ENCODE measurements at regions not wholly inside any gene's neighbourhood (a gene's known extent, or its start where the extent isn't known, plus 50 kb on each side); places are given as distances from the start of the nearest gene placed in this dataset.
"Not testable (repeated sequence)": the region's sequence is repeated elsewhere in the genome, so short reads cannot be mapped to it uniquely, and the experiment has no call there.

GRCh38 chr12:75868501-75868900 lies 163.1 kb downstream of the PHLDA1 start:
- Histone ChIP-seq H3K9ac (ENCODE audit: low read length) (no peak overlapping the region), H3K27me3 (ENCODE audit: control insufficient read depth, insufficient read depth, low read length) (no peaks in the 10 kb centered on the region), H3K4me1 (ENCODE audit: control insufficient read depth, insufficient read depth, low read length) (no peaks in the 10 kb centered on the region), H3K4me3 (ENCODE audit: low read length) (no peak overlapping the region), H3K27ac (ENCODE audit: low read depth, low read length) (no peak overlapping the region), H3K36me3 (ENCODE audit: control insufficient read depth, insufficient read depth, low read length) (no peaks in the 10 kb centered on the region)

DNA sequence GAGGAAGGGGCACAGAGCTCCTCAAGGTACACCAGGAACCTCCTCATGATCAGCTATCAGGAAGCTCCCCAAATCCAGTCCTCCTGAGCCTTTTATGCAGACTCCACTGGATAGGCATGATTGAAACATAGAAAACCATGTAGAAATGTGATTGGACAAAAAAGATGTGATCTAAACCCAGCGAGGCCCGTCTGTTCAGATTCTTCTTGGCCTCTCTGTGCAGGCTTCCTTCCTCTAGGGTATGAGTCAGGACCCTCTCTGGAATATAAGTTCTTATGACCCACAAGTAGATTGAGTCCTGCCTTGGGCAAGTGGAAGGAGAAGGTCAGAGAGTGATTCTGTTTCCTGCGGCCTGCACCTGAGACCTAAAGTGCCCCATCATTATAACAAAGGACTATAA lies 166.3 kb downstream of the PHLDA1 start:
- H3K36me3 ChIP-seq (ENCODE audit: control insufficient read depth, insufficient read depth, low read length): no peaks in the 10 kb centered on the region
- H3K4me1 ChIP-seq (ENCODE audit: control insufficient read depth, insufficient read depth, low read length): no peaks in the 10 kb centered on the region
- no peak overlapping the region for H3K27ac ChIP-seq (ENCODE audit: low read depth, low read length)
- no peaks in the 10 kb centered on the region for H3K27me3 ChIP-seq (ENCODE audit: control insufficient read depth, insufficient read depth, low read length)
- H3K4me3 ChIP-seq (ENCODE audit: low read length): no peak overlapping the region
- H3K9ac ChIP-seq (ENCODE audit: low read length): no peak overlapping the region

GRCh38 chr12:75864161-75864560 lies 167.4 kb downstream of the PHLDA1 start:
- no peaks in the 10 kb centered on the region for H3K36me3 ChIP-seq (ENCODE audit: control insufficient read depth, insufficient read depth, low read length)
- no peak overlapping the region for H3K4me3 ChIP-seq (ENCODE audit: low read length)
- H3K4me1 ChIP-seq (ENCODE audit: control insufficient read depth, insufficient read depth, low read length): no peaks in the 10 kb centered on the region
- no peak overlapping the region for H3K27ac ChIP-seq (ENCODE audit: low read depth, low read length)
- H3K27me3 ChIP-seq (ENCODE audit: control insufficient read depth, insufficient read depth, low read length): no peaks in the 10 kb centered on the region
- H3K9ac ChIP-seq (ENCODE audit: low read length): no peak overlapping the region

GRCh38 chr12:75863533-75863932 lies 168.0 kb downstream of the PHLDA1 start:
- H3K4me1 ChIP-seq (ENCODE audit: control insufficient read depth, insufficient read depth, low read length): no peaks in the 10 kb centered on the region
- H3K27me3 ChIP-seq (ENCODE audit: control insufficient read depth, insufficient read depth, low read length): no peaks in the 10 kb centered on the region
- H3K27ac ChIP-seq (ENCODE audit: low read depth, low read length): no peak overlapping the region
- H3K9ac ChIP-seq (ENCODE audit: low read length): no peak overlapping the region
- H3K36me3 ChIP-seq (ENCODE audit: control insufficient read depth, insufficient read depth, low read length): no peaks in the 10 kb centered on the region
- no peak overlapping the region for H3K4me3 ChIP-seq (ENCODE audit: low read length)

- H3K4me1 ChIP-seq (ENCODE audit: control insufficient read depth, insufficient read depth, low read length): no peaks in the 10 kb centered on the region
- H3K27ac ChIP-seq (ENCODE audit: low read depth, low read length): no peak overlapping the region
- H3K9ac ChIP-seq (ENCODE audit: low read length): no peak overlapping the region
- no peaks in the 10 kb centered on the region for H3K36me3 ChIP-seq (ENCODE audit: control insufficient read depth, insufficient read depth, low read length)
- H3K27me3 ChIP-seq (ENCODE audit: control insufficient read depth, insufficient read depth, low read length): no peaks in the 10 kb centered on the region
- no peak overlapping the region for H3K4me3 ChIP-seq (ENCODE audit: low read length)
These were observed 168.7 kb downstream of the PHLDA1 start for GRCh38 chr12:75862692-75863471.

DNA sequence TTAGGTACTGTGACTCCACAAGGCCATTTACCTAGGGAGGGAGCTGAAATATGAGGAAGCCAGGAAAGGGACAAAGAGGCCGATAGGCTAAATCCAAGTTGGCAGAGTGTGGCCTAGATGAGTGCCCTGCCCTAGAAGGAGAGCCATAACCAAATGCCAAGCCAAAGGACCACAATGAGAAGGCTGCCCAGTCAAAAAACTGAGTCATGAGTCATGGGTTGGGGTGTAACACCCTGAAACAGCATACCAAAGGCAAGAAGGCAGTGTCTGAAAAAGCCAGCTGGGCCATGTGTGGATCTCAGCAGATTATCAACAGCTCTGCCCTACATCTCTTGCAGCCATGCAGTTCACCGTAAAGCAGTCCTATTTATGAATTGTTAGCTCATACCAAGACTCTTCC lies 171.7 kb downstream of the PHLDA1 start:
- no peak overlapping the region for H3K4me3 ChIP-seq (ENCODE audit: low read length)
- no peaks in the 10 kb centered on the region for H3K36me3 ChIP-seq (ENCODE audit: control insufficient read depth, insufficient read depth, low read length)
- H3K27ac ChIP-seq (ENCODE audit: low read depth, low read length): no peak overlapping the region
- no peaks in the 10 kb centered on the region for H3K27me3 ChIP-seq (ENCODE audit: control insufficient read depth, insufficient read depth, low read length)
- no peak overlapping the region for H3K9ac ChIP-seq (ENCODE audit: low read length)
- no peaks in the 10 kb centered on the region for H3K4me1 ChIP-seq (ENCODE audit: control insufficient read depth, insufficient read depth, low read length)

- Histone ChIP-seq H3K4me1 (ENCODE audit: control insufficient read depth, insufficient read depth, low read length) (no peaks in the 10 kb centered on the region), H3K4me3 (ENCODE audit: low read length) (no peak overlapping the region), H3K27me3 (ENCODE audit: control insufficient read depth, insufficient read depth, low read length) (no peaks in the 10 kb centered on the region), H3K9ac (ENCODE audit: low read length) (no peak overlapping the region), H3K36me3 (ENCODE audit: control insufficient read depth, insufficient read depth, low read length) (no peaks in the 10 kb centered on the region), H3K27ac (ENCODE audit: low read depth, low read length) (no peak overlapping the region)
These were observed 175.3 kb downstream of the PHLDA1 start for GRCh38 chr12:75856235-75856634.

GRCh38 chr12:75855360-75855759 lies 176.2 kb downstream of the PHLDA1 start:
- H3K4me1 ChIP-seq (ENCODE audit: control insufficient read depth, insufficient read depth, low read length): no peaks in the 10 kb centered on the region
- H3K9ac ChIP-seq (ENCODE audit: low read length): no peak overlapping the region
- no peak overlapping the region for H3K4me3 ChIP-seq (ENCODE audit: low read length)
- H3K27ac ChIP-seq (ENCODE audit: low read depth, low read length): no peak overlapping the region
- H3K27me3 ChIP-seq (ENCODE audit: control insufficient read depth, insufficient read depth, low read length): no peaks in the 10 kb centered on the region
- H3K36me3 ChIP-seq (ENCODE audit: control insufficient read depth, insufficient read depth, low read length): no peaks in the 10 kb centered on the region

DNA sequence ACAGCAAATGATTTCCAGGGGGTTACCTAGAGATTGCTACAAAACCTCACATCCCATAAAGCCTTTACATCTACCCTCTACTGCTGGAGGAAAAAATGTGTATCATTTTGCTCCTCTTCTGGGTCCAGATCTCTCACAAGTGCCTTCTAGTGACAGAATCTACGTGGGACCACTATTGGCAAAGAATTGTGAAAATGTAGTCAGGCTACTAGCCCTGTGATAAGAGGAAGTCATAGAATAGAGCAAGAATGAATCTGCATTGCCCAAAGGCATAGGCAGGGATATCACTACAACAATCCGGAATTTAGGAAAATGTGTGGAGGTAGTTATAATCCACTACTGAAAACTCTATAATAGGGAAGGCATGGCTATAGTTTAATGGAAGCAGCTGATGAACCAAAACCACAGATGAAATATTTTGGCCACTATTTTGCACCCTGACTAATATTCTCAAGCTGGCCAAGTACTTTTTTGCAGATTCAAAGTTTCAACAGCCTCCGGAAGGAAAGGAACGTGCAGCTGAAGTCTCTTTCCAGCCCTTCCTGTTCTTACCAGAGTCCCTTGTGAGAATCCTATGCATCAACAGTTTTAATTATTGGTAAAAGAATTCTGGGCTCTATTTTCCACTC lies 176.8 kb downstream of the PHLDA1 start:
- no peaks in the 10 kb centered on the region for H3K36me3 ChIP-seq (ENCODE audit: control insufficient read depth, insufficient read depth, low read length)
- H3K4me1 ChIP-seq (ENCODE audit: control insufficient read depth, insufficient read depth, low read length): no peaks in the 10 kb centered on the region
- no peaks in the 10 kb centered on the region for H3K27me3 ChIP-seq (ENCODE audit: control insufficient read depth, insufficient read depth, low read length)
- no peak overlapping the region for H3K9ac ChIP-seq (ENCODE audit: low read length)
- H3K4me3 ChIP-seq (ENCODE audit: low read length): no peak overlapping the region
- no peak overlapping the region for H3K27ac ChIP-seq (ENCODE audit: low read depth, low read length)

- not testable (repeated sequence) for H3K27me3 ChIP-seq (ENCODE audit: control insufficient read depth, insufficient read depth, low read length); H3K4me1 ChIP-seq (ENCODE audit: control insufficient read depth, insufficient read depth, low read length); H3K36me3 ChIP-seq (ENCODE audit: control insufficient read depth, insufficient read depth, low read length); H3K9ac ChIP-seq (ENCODE audit: low read length); H3K27ac ChIP-seq (ENCODE audit: low read depth, low read length); H3K4me3 ChIP-seq (ENCODE audit: low read length)
These were observed 177.4 kb downstream of the PHLDA1 start for GRCh38 chr12:75854137-75854536.

DNA sequence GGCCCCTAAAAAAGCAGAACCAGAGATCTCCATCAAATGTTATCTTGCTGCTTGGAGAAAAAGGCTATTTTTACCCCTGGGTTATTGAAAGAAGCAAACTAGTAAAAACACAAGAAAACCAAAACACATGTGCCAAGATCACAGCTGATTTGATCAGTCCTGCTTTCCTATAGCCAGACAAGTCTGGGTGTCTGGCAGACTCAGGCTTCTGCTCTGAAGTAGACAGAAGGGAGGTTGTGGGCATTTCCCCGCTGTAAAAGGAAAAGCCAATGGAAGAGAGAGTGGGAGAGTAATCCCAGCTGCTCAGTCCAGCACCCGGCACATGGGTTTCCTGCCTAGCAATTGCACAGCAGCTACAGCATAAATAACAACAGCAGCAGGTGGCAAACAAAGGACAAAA lies 177.9 kb downstream of the PHLDA1 start:
- no peak overlapping the region for H3K4me3 ChIP-seq (ENCODE audit: low read length)
- no peaks in the 10 kb centered on the region for H3K36me3 ChIP-seq (ENCODE audit: control insufficient read depth, insufficient read depth, low read length)
- no peak overlapping the region for H3K9ac ChIP-seq (ENCODE audit: low read length)
- no peaks in the 10 kb centered on the region for H3K27me3 ChIP-seq (ENCODE audit: control insufficient read depth, insufficient read depth, low read length)
- H3K4me1 ChIP-seq (ENCODE audit: control insufficient read depth, insufficient read depth, low read length): peaks cover 6% of the 10 kb centered on the region
- no peak overlapping the region for H3K27ac ChIP-seq (ENCODE audit: low read depth, low read length)

DNA sequence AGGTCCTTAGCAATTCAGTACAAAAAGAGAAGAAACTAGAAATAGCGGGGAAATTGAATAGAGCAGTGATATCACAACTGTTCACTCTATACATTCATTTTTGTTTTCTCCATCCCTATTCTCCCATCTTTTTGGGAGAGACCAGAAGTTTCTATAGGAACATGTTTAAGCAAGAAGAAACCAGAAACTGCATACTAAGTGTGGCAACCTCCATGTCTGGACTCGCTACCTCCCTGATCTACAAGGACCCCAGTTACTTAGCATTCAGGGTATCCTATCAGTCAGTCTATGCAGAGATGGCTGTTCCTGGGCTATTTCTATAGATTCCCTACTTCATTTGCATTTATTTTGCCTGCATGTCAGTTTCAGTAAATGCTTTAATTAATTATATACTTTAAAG lies 178.6 kb downstream of the PHLDA1 start:
- no peak overlapping the region for H3K27ac ChIP-seq (ENCODE audit: low read depth, low read length)
- H3K4me3 ChIP-seq (ENCODE audit: low read length): no peak overlapping the region
- H3K27me3 ChIP-seq (ENCODE audit: control insufficient read depth, insufficient read depth, low read length): no peaks in the 10 kb centered on the region
- H3K4me1 ChIP-seq (ENCODE audit: control insufficient read depth, insufficient read depth, low read length): peaks cover 6% of the 10 kb centered on the region
- no peaks in the 10 kb centered on the region for H3K36me3 ChIP-seq (ENCODE audit: control insufficient read depth, insufficient read depth, low read length)
- H3K9ac ChIP-seq (ENCODE audit: low read length): no peak overlapping the region

- Histone ChIP-seq H3K36me3 (ENCODE audit: control insufficient read depth, insufficient read depth, low read length) (no peaks in the 10 kb centered on the region), H3K9ac (ENCODE audit: low read length) (no peak overlapping the region), H3K4me1 (ENCODE audit: control insufficient read depth, insufficient read depth, low read length) (peaks cover 6% of the 10 kb centered on the region), H3K27ac (ENCODE audit: low read depth, low read length) (no peak overlapping the region), H3K4me3 (ENCODE audit: low read length) (no peak overlapping the region), H3K27me3 (ENCODE audit: control insufficient read depth, insufficient read depth, low read length) (no peaks in the 10 kb centered on the region)
These were observed 179.4 kb downstream of the PHLDA1 start for GRCh38 chr12:75852143-75852542.

Data from rectal smooth muscle tissue (tissue), 1 donor.